ENCODE measurements at regions not wholly inside any gene's neighbourhood (a gene's known extent, or its start where the extent isn't known, plus 50 kb on each side); places are given as distances from the start of the nearest gene placed in this dataset.

DNA sequence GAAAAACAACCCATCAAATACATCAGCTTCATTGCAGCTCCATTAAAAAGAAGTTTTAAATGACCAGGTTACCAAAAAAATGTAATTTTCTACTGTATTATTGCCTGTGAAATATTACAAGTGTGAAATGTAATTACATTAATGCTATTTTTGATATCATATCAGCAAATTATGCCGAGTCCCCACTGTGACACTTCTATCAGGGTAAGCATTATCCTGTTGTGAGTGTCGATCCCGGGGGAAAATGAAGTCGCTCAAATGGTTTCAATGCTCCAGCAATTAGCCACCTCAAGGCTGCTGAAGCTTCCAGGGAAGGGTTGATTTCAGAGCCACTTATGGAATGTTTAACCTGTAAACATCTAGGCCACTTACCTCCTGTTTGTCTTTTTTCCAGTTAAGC, 70.4 kb downstream of the RCN1 start:
- no peak for DNase-seq (ENCODE audit: low read depth, low spot score)

DNA sequence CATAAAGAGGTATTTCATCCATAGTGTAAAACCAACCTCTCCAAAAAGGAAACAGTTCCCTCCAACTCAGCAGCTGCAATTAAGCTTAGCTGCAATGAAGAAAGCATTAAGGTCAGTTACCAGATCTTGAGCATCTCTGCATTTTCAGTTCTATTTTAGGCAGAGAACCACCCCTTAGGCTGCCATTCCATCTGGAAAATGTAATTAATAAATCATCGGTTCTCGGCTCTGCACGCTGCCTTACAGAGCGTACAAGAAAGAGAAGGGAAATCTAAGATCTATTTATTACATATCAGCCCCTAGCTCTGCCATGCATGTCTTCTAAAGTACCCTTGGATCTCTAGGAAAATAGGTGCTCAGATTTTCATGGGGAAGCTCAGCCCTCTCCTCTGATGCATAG, 71.5 kb downstream of the RCN1 start:
- DNase-seq (ENCODE audit: low read depth, low spot score) = no peak

DNA sequence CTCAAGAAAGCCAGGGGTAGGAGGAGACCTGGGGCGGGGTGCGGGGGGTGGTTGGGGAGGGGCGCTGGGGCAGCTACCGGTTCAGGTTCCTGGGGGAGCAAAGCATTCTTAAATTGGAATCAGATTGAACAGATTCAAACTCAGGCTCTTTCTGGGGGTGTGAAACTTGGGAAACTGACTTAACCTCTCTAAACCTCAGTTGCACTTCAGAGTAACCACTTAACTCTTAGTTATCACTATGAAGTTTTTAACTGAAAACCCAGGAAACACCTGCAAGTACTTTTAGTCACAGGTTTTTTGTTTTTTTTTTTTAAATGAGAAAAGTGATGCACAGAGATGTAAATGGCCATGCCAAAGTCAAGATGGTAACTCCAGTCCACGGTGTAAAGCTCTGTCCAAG, 72.0 kb downstream of the RCN1 start:
- no peak for DNase-seq (ENCODE audit: low read depth, low spot score)

DNA sequence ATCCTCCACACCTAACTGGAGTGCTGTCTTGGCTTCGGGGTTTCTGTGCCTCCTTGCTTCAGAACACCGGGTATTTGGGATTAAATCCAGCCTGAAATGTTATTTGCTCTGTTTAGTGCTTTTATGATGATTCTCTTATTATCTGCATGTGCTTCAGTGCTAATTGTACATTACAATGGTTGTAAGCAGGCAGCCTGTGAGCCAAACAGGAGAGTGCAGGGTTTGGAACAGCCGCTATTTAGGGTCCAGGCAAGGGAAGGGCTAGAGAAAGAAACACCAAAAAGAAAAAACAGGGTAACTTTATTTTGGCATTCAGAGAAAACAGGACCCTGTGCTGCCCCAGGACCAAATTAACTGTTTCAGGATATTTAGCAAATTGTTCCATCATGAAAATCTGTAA, 72.7 kb downstream of the RCN1 start:
- DNase-seq (ENCODE audit: low read depth, low spot score) = no peak

DNA sequence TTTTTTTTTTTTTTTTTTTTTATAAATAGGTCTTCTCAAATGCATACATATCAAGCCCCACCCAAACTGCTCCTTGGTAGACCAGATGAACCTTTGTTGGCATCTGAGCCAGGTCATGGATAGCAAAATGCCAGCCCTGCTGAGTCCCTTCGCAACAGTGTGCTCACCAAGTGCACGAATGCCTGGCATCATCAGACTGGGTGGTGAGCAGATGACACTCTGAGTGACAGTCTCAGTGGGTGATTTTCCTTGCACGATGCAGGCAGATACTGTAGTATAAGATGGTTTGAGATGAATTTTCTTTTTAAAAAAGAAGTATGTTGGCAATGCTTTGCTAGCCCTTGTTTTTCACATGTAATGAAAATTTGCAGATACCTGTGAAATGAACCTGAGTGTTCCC, 74.0 kb downstream of the RCN1 start:
- DNase-seq (ENCODE audit: low read depth, low spot score) = no peak

DNA sequence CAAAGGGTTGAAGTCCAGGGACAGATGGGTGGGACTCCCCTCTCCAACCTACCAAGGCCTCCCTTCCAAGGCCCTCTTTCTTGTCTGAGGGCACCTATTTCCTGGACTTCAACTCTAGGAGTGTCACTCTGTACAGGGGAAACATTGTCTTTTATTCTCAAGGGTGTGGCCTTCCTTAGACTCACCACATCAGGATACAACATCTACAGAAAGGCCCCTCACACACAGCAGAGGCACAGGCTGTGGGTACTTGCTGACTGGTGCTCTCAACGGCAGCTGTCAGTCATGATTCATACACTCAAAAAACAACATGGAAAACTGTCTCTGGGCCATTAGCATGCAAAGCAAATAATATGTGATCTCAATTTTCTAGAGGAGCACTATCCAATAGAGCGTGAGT, 78.0 kb downstream of the RCN1 start:
- DNase-seq (ENCODE audit: low read depth, low spot score) = no peak

DNA sequence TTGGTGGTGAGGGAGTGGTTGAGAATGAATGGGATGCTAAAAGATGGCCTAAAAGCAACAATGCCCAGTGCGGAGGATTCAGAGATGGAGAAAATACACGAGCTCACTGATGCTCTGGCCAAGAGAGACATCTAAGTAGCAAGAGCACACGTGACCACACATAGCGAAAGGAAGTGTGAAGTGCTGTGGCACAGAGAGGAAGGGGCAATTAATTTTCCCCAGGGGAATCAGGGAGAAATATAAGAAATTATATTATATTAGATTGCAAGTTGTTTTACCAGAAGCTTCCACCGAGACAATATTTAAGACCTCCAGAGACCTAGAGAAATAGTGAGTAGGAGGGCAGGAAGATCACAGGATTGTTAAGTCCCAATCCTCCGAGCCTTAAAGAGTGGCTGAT, 80.6 kb downstream of the RCN1 start:
- DNase-seq (ENCODE audit: low read depth, low spot score) = no peak

DNA sequence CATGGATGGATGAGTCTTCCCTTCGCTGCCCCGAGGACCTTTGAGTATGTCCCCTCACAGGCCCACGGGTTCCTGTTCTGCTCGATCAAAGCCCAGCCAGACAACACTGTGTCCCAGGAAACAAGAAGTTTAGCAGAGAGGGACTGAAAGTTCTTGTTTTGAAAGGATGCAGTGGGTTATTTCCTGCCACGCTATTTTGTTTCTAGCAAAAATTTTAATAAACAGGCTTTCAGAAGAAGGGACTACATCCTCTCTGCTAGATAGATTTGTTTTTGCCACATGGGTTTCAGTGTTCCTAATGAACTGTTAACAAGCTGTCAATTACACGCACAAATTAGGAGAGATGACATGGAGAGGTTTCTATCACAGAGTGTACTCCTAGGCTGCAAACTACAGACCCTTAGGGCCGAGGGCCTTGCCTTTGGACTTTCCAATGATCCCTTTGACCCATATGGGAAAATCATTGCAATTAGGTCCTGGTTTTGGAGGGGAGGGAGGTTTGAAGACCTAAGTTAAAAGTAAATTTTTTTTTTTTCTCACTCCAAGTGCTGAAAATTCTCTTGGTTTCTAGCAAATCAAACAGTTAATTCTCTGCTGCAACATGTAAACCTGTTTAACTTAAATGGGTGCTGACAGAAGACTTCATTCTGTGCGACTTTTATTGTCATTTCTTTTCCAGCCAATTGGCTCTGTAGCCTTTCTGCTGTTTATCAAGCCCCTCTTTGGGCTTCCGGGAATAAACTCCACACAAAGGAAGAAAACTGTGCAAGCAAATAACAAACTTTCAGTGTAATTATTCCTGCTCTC, 81.4 kb downstream of the RCN1 start:
- DNase-seq (ENCODE audit: low read depth, low spot score) = no peak

DNA sequence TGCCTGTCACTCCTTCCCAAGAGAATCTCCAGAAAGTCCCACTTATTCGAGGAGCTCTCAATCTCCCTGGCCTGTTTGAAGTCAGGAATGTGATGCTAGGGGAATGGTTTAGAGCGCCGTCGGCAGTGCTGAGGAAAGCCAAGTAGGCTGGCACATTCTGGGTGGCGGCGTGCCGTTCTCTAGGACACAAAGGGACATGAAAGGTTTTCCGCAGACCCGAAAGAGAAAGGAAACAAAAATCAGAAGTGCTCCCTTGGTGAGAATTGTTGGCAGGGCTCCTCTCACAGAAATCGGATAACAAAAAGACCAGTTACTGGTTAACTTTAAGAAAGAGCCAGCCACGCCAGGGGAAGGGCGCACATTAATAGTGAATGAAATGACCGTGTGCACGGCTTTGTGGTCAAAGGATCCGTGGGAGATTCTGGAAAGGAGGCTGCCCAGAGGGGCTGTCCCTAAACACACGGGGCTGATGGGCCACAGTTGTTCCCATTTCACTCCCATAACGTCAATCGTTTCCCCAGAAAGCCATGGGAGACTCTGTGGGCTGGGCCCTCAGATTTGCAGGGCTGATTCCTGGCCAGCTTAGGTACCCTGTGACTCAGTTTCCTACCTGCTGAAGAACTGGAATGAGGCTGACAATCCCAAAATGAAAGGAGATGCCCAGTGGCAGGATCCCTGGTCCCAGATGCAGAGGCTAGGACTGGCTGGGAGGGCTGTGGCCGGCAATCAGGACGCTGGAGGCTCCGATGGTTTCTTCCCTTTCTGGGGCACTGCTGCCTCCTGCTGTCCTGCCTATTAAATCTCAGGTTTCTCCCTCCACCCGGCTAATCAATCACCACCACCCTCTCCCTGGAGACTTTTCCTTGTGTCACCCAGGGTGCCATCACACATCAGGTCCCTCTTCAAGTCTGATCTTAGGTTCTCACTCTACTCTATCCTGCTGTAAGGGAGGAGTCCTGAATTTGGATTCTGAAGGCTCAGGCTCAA, 82.3 kb downstream of the RCN1 start:
- peak; percentile 87 for DNase-seq (ENCODE audit: low read depth, low spot score)

DNA sequence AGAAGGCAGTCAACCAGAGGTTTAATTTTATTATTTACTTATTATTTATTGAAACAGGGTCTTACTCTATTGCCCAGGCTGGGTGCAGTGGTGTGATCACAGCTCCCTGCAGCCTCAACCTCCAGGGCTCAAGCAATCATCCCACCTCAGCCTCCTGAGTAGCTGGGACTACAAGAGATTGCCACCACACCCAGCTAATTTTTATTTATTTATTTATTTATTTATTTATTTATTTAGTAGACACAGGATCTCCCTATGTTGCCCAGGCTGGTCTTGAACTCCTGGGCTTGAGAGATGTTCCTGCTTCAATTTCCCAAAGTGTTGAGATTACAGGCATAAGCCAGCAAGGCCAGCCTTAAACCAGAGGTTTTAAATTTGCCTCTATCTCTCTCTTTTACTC, 83.1 kb downstream of the RCN1 start:
- no peak for DNase-seq (ENCODE audit: low read depth, low spot score)

DNA sequence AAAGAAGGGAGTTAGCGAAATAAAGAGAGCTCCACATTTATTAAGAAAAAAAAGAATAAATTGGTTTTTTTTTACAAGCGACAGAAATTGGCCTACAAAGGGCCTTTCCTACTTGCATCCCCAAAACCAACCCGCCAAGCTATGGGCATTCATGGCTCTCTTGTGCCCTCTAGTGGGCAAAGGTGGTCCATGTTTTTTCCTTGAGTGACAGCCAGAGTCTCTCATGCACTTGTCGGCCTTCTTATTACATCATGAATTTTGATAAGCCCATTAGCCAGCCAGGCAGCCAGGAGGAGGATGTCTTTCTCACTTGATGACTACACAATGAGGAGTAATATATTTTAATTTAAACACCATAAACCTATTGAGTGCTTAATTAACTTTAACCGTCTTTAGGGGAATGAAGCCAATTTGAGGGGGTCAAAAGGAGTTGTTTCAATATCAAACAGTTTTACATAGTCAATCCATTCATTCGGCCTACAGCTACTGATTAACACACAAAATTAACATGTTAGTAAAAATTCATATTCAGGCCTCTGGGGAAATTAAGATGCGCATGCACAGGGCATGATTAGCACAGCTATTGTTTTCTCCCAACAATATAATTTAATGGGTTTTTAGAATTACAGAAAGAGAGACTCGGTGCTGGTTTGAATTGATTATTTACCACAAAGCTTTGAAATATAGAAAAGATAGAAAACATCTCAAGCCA, 85.5 kb downstream of the RCN1 start:
- DNase-seq (ENCODE audit: low read depth, low spot score) = peak; percentile 91

DNA sequence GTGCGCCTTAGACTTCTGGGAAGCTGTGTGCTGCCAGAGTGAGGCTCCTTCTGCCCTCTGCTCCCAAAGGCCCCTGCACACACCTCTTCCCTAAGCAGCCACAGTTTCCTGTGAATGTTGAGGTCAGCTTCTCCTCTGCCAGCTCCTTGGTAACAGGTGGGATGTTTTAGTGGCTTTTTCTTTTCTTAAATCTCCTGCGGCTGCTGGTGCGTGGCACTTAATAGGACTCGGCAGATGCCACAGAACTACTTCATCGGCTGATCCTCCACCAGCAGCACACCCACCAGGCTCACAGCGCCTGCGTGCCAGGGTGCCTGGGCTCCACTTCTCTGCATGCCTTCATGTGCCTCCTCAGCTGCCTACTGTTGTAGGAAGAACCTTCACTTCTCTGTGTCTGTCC, 87.8 kb downstream of the RCN1 start:
- no peak for DNase-seq (ENCODE audit: low read depth, low spot score)

DNA sequence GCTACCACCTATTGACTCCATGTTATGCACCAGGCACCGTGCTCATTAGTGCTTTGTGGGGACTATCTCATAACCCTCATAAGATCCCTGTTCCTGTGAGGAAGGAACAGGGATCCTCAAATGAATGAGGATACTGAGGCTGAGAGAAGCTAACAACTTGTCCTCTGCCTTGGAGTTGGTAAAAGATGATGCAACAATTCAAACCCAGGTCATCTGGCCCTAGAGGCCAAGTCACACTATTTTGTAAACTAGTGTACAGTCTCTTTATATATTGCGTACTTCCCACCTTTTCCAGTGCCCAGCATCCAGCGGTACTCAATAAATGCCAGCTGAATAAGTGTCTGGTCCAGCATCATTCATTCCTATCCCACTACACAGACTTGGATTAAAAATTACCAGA, 92.6 kb downstream of the RCN1 start:
- no peak for DNase-seq (ENCODE audit: low read depth, low spot score)

DNA sequence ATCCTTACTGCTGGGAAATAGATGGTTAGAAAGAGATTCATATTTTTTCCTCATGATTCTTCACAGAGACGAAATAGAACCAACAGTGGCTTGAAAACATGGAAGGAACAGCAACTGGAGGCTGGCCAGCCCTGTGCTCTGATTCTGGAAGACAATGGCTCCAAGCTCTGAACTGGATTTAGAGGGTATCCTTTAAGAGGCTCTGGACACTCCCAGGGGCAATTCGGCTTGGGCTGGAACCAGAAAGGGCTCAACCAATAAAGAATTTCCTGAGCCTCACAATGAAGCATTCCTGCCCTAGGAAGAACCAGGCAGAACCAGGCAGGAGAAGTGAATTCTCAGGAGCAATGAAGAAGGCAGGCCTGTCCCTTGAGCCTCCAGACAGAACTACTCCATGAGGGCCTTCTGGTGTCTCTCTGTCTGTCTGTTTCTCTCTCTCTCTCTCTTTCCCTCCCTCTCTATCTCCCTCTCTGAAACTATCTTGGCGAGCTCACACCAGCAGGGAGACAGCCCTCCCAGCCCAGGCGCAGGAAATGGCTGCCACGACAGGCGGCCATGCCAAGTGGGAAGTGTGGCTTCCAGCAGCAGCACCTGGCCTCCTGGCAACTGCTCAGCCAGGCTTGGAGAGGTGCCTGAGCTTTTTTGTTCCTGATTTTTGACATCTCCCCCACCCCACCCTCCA, 93.3 kb downstream of the RCN1 start:
- DNase-seq (ENCODE audit: low read depth, low spot score) = no peak

DNA sequence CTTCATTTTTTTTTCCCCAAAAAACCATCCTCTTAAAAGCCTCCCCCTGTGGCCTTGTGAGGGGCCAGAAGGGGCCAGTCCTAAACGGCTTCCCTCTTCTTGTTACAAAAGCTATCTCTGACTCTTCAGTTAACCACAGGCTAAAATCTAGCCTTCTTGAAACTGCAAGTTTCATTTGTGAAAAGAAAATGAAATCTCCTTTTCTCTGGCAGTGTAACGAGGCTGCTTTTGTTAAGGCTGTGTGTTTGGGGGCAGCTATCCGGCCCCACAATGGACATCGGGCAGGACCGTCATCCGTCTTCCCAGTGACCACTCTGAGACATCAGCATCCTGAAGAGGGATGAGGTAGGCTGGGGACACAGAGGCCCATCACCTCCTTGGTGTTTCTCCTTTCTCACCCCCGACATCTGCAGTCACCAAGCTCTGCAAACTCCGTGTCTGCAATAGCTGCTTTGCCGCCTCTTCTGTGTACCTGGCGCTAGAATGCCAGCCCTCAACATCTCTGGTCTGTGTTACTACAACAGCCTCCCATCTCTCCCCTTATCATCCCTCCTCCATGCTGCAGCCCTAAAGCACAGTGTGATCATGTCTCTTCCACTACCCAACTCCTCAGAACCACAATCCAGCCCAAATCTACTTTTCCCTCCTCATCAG, 94.0 kb downstream of the RCN1 start:
- no peak for DNase-seq (ENCODE audit: low read depth, low spot score)

DNA sequence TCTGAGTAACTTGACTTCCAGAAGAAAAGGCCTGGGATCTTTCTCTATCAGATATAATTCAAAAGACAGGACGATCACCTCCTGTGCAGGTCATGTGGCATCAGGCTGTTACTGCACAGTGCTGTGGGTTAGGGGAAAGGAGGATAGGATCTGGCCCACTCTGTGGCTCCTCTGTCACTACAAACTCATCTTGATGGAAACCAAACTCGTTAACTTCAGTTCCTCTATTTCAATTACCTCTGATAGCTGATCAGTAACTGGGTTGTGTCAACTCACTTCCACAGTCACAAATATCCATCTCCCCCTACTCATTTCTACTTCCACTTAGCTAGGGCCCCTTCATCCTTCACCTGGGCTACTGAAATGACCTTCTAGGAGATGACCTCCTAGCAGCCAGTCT, 95.2 kb downstream of the RCN1 start:
- DNase-seq (ENCODE audit: low read depth, low spot score) = no peak

DNA sequence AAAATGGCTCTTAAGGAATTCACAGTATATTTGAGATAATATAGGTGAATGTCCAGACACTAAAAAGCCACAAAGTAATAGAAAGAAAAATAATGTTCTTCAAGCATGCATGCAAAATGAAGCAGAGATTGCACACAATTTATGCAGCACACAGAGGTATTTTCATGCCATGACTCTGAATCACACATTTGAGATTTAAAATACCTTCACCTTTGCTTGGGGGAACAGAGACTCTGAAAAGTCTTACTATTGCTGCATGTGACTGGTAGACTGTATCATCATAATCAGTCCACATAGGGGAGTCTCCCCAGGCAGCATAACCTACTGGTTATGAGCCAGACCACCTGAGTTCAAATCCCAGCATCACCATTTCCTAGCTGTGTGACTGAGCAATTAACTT, 96.2 kb downstream of the RCN1 start:
- DNase-seq (ENCODE audit: low read depth, low spot score) = peak; percentile 45

DNA sequence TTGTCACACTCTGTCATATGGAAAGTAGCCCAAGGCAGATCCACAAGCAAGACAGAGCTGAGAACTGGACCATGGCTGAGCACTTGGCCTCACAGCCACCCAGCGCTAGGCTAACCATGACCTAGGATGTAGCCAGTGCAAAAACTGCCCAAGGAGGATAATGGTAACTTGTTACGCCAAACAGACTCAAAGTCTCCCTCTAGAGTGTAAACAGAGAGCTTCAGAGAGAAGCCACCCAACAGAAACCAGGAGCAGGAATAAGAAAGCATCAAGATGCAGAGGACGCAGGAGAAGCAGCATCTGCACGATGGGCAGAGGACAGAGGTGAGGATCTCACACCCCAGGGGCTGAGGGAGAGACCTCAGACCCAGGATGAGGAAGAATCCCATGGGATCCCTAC, 97.9 kb downstream of the RCN1 start:
- no peak for DNase-seq (ENCODE audit: low read depth, low spot score)

DNA sequence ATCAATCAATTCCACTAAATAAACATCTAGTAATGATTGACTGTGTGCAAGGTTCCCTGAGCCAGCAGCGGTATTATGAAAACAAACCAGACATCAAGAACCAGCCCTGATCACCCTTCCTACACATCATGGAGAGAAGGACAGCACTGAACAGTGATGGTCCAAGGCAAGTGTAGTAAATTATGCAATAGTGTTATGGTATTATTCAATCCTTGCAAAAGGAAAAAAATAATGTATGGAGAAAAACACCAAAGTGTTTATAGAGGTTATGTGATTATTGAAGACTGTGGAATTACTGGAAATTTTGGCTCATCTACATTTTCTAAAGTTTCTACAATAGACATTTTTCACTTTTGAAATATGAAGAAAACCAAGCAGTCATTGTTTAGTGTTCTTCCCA, 105.3 kb downstream of the RCN1 start:
- no peak for DNase-seq (ENCODE audit: low read depth, low spot score)

DNA sequence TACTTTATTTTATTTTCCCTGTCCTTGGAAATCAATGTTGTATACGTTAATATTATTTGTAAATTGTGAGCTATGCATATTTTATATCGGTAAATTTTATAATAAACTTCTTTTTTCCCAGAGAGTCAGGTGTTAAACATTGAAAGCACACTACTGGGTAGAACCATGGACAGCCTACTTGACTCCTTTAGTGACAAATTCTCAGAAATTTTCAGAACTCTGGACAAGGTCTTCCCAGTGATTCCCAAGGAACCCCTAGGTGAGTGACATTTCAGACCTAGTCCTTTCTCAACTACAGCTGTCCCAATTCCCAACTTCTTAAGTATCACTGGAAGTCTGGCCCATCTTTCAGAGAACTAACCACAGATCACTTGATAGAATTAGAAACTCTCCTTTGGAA, 107.2 kb downstream of the RCN1 start:
- DNase-seq (ENCODE audit: low read depth, low spot score) = peak; percentile 44
